ENCODE measurements at regions not wholly inside any gene's neighbourhood (a gene's known extent, or its start where the extent isn't known, plus 50 kb on each side); places are given as distances from the start of the nearest gene placed in this dataset.
A peak's percentile ranks its signal among the peaks of the same experiment; 100 is the strongest.
"Not testable (repeated sequence)": the region's sequence is repeated elsewhere in the genome, so short reads cannot be mapped to it uniquely, and the experiment has no call there.

- no peak for DNase-seq
These were observed 51.5 kb upstream of the MRI1 start for GRCh38 chr19:13712767-13713201.

GRCh38 chr19:13707915-13708314, 56.4 kb upstream of the MRI1 start:
- DNase-seq = no peak

- DNase-seq = no peak
These were observed 58.3 kb upstream of the MRI1 start for GRCh38 chr19:13705928-13706447.

- no peak for DNase-seq
These were observed 59.1 kb upstream of the MRI1 start for GRCh38 chr19:13705201-13705600.

- DNase-seq = no peak
These were observed 62.7 kb upstream of the MRI1 start for GRCh38 chr19:13701624-13702023.

GRCh38 chr19:13700621-13701020, 63.7 kb upstream of the MRI1 start:
- DNase-seq = no peak

- no peak for DNase-seq
These were observed 64.5 kb upstream of the MRI1 start for GRCh38 chr19:13699786-13700185.

GRCh38 chr19:13696839-13697238, 67.5 kb upstream of the MRI1 start:
- no peak for DNase-seq

- DNase-seq = no peak
These were observed 70.4 kb upstream of the MRI1 start for GRCh38 chr19:13693889-13694288.

- no peak for DNase-seq
These were observed 72.5 kb upstream of the MRI1 start for GRCh38 chr19:13691569-13692435.

- no peak for DNase-seq
These were observed 75.2 kb upstream of the MRI1 start for GRCh38 chr19:13689085-13689484.

- DNase-seq = no peak
These were observed 80.3 kb upstream of the MRI1 start for GRCh38 chr19:13684021-13684420.

GRCh38 chr19:13681509-13681908, 82.8 kb upstream of the MRI1 start:
- DNase-seq = no peak

GRCh38 chr19:13680708-13681360, 83.5 kb upstream of the MRI1 start:
- DNase-seq = not testable (repeated sequence)

GRCh38 chr19:13676967-13677366, 87.4 kb upstream of the MRI1 start:
- DNase-seq = not testable (repeated sequence)

- DNase-seq = peak; percentile 15
These were observed 91.7 kb upstream of the MRI1 start for GRCh38 chr19:13672480-13673175.

- no peak for DNase-seq
These were observed 93.5 kb upstream of the MRI1 start for GRCh38 chr19:13670846-13671245.

- DNase-seq = no peak
These were observed 94.5 kb upstream of the MRI1 start for GRCh38 chr19:13669780-13670355.

- no peak for DNase-seq
These were observed 95.4 kb upstream of the MRI1 start for GRCh38 chr19:13668964-13669363.

- no peak for DNase-seq
These were observed 98.2 kb upstream of the MRI1 start for GRCh38 chr19:13666165-13666564.

- no peak for DNase-seq
These were observed 99.0 kb upstream of the MRI1 start for GRCh38 chr19:13665125-13665905.
